H1 (cell line): ENCODE measurements at regions not wholly inside any gene's neighbourhood (a gene's known extent, or its start where the extent isn't known, plus 50 kb on each side); places are given as distances from the start of the nearest gene placed in this dataset.

ENCODE experiments used
- ATF2 ChIP-seq: IDR thresholded peaks from 2 replicates; pipeline ENCODE4 v1.6.1; 2012; ENCODE audit warnings: low read length, inconsistent platforms
- BRCA1 ChIP-seq: IDR thresholded peaks from 2 replicates; pipeline ENCODE4 v1.6.1; 2012; ENCODE audit warnings: low read depth, low read length, improper control_type of control experiment
- CREB1 ChIP-seq: IDR thresholded peaks from 2 replicates; pipeline ENCODE4 v1.6.1; 2012; ENCODE audit warnings: inconsistent platforms
- CTCF ChIP-seq, 3 experiments: IDR thresholded peaks; 1 replicate in 2 of 3; 2 replicates in 1 of 3; pipeline versions ENCODE4 v1.5.1 to v1.6.1; 2011; ENCODE audit warnings: low read length in 3 of 3, mild to moderate bottlenecking in 3 of 3, inconsistent platforms in 2 of 3, low read depth in 1 of 3, moderate library complexity in 1 of 3; ENCODE audit not compliant: insufficient read depth in 1 of 3; ENCODE audit errors: control extremely low read depth in 1 of 3
- EZH2 ChIP-seq: fragments of 200-600 bp; sonication (generic); IDR thresholded peaks from 2 replicates; pipeline ENCODE4 v1.7.1; 2012; ENCODE audit warnings: low read depth, mild to moderate bottlenecking, moderate library complexity, low read length, inconsistent platforms; ENCODE audit not compliant: severe bottlenecking
- POLR2A ChIP-seq, 2 experiments: IDR thresholded peaks; 1 replicate in 1 of 2; 2 replicates in 1 of 2; pipeline ENCODE4 v1.6.1; 2011; ENCODE audit warnings: low read depth in 2 of 2, low read length in 2 of 2, mild to moderate bottlenecking in 2 of 2; ENCODE audit errors: control extremely low read depth in 1 of 2
- POLR2AphosphoS5 ChIP-seq: IDR thresholded peaks from 2 replicates; pipeline ENCODE4 v1.6.1; 2011; ENCODE audit warnings: low read depth, low read length
- RAD21 ChIP-seq, 2 experiments: IDR thresholded peaks in 1 of 2; conservative IDR thresholded peaks in 1 of 2; 2 replicates each; pipeline ENCODE4 v1.6.1; 2011; ENCODE audit warnings: low read depth in 2 of 2, low read length in 2 of 2, improper control_type of control experiment in 1 of 2, inconsistent platforms in 1 of 2, mild to moderate bottlenecking in 1 of 2, moderate library complexity in 1 of 2
- SP4 ChIP-seq: IDR thresholded peaks from 2 replicates; pipeline ENCODE4 v1.6.1; 2012; ENCODE audit warnings: low read length, inconsistent platforms
- TAF1 ChIP-seq: IDR thresholded peaks from 2 replicates; pipeline ENCODE4 v1.6.1; 2011; ENCODE audit warnings: mild to moderate bottlenecking, low read depth, low read length
- ZNF274 ChIP-seq: IDR thresholded peaks from 2 replicates; pipeline ENCODE4 v1.7.0; 2012; ENCODE audit warnings: low read length, borderline replicate concordance; ENCODE audit errors: extremely low read depth

- TF ChIP-seq ATF2: no peak
- no peak for TF ChIP-seq ZNF274
- TF ChIP-seq CTCF (IDR thresholded peaks at IDR 0.05; ENCODE audit: control extremely low read depth in 1 of 3, insufficient read depth in 1 of 3, low read depth in 1 of 3, low read length in 3 of 3): no peak
- TF ChIP-seq RAD21 (IDR thresholded peaks at IDR 0.05 in 1 of 2, conservative IDR thresholded peaks at IDR 0.05 in 1 of 2; ENCODE audit: low read depth in 2 of 2, low read length in 2 of 2): no peak
- TF ChIP-seq CREB1: no peak
- no peak for TF ChIP-seq POLR2AphosphoS5
- no peak for TF ChIP-seq SP4
- TF ChIP-seq EZH2: no peak
- no peak for TF ChIP-seq TAF1
- TF ChIP-seq BRCA1: no peak
- no peak for TF ChIP-seq POLR2A (IDR thresholded peaks at IDR 0.05; ENCODE audit: control extremely low read depth in 1 of 2, low read depth in 2 of 2, low read length in 2 of 2)
Observed at GRCh38 chr21:39097335-39097861, 85.9 kb downstream of the PSMG1 start.
